GM18519 (cell line): ENCODE measurements at regions not wholly inside any gene's neighbourhood (a gene's known extent, or its start where the extent isn't known, plus 50 kb on each side); places are given as distances from the start of the nearest gene placed in this dataset.

Experiments used
- ATAC-seq: cut with Tn5 transposase; IDR thresholded peaks from one replicate; pipeline ENCODE4 v1.9.1; 2021; ENCODE audit warnings: mild to moderate bottlenecking, moderate library complexity; ENCODE audit not compliant: unreplicated experiment, low FRiP score

GRCh38 chr1:5010656-5011055 is 356.2 kb downstream of the AJAP1 start:
- no peak for ATAC-seq

GRCh38 chr1:5010236-5010635 is 355.8 kb downstream of the AJAP1 start:
- no peak for ATAC-seq

DNA sequence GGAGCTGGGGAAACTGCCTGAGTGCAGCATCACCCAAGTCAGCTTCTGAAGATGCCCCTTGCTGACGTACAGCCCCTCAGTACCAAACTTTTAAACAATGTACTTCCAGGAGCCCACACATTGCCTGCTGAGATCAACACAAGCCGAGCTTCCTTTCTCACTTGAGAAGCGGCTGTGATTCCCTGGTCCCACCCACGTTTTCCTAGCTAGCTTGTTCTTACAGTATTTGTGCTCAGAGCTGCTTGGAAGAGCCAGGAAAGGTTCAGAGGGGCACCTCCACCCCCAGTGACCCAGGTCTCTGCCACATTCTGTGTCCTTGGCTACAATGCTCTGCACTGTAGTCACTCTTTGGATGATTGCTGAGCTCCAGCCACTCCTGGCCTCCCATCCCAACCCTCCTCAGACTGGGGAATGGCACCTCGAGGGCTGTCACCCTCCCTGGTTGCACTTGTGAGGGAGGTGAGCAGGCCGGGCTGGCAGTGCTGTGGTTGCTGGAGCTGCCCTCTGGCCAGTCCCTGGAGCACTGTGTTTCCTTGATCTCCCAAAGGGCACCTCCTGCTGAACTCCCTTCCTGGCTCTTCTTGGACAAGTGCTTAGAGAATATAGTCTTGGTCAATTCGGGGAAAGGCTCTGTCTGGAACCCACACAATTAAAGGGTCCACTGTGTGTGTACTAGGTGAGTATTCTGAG is 355.1 kb downstream of the AJAP1 start:
- no peak for ATAC-seq

- no peak for ATAC-seq
These were observed 350.8 kb downstream of the AJAP1 start for GRCh38 chr1:5005171-5005570.

GRCh38 chr1:5002676-5003075 is 348.3 kb downstream of the AJAP1 start:
- no peak for ATAC-seq

GRCh38 chr1:5001466-5001865 is 347.1 kb downstream of the AJAP1 start:
- ATAC-seq, result no peak

DNA sequence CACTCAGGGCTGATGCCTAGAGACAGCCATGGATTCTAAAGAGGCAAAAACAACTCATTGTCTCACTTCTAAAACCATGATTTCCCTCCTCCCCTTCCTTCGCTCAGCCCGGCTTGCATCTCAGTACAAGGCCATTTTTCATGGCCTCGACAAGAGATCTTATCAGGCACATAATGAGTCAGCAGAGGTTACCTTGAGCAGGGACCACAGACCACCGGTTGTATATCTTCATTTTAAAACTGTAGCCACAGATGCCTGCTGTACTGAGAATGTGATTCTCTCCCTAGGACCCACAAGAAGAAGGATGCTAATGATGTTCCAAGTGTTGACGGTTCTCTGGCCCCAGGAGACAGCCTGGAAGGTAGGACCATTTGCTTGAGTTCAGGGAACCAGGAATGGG is 331.9 kb downstream of the AJAP1 start:
- ATAC-seq, result no peak

GRCh38 chr1:4984841-4985240 is 330.4 kb downstream of the AJAP1 start:
- no peak for ATAC-seq

DNA sequence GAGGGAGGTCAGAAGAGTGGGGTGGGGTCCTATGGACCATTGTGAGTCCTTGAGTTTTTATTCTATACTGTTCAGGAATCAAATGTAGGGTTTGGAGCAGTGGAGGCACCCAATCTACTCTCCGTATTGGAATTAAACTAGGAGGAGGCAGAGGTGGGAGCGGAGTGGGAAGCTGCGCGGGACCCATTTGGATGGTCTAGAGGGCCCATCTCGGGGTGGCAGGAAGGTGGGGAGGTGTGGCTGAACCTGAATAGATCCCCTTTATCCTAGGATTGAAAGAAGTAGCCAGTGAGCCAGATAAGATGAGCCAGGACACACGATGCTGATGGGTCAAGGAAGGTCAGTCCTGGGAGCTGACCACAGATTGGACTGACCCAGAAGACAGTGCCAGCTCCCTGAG is 325.8 kb downstream of the AJAP1 start:
- no peak for ATAC-seq

DNA sequence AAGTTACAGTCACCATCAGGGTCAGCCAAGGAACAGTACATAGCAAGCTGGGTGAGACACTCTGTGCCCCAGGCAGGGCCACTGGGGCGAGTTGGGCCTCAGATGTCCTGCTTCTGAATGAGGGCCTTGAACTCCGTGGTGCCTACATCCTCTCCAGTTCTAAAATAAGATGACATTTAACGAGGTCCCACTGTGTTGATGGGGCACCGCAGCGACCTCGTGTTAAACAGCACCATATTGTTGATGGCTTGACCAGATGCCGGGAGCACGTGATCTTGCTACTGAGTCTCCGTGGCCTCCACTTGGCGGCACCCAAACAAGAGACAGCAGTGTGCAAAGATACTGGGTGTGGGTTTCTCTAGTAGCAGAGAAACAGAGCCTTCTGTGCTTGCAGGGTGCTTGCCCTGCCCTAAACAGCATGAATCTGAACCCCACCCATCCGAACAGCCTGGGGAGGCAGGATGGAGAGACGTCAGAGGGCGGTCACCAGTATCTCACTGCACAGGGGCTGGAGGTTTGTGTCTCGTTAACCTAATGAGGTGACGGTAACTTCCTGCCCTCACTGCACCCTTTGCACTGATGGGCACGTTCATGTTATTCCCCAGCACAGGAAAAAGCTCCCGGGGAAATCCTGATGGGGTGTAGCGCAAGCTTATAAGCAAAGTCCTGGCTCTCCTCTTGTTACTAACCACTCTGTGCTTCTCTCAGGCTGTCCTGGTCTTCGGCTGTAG is 324.4 kb downstream of the AJAP1 start:
- no peak for ATAC-seq

DNA sequence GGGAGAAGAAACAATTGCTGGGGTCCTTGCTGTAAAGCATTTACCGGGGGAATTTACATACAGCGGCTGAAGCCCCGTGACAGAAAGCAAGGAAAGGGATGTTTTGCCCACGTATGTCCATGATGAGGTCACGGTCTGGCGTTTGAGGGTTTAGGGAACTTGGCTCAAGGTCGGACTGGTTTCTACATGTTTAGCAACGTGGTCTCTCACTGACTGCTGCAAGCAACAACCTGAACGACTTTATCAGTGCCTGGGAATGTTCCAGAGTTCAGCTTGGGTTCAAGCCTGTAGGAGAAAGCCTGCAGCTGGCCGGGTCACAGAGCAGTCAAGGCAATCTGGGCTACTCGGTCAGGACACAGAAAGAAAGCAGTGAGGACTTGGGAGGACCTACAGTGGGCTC is 323.3 kb downstream of the AJAP1 start:
- ATAC-seq, result no peak

GRCh38 chr1:4976859-4977440 is 322.5 kb downstream of the AJAP1 start:
- ATAC-seq, result no peak

- ATAC-seq, result no peak
These were observed 321.4 kb downstream of the AJAP1 start for GRCh38 chr1:4975856-4976255.

- ATAC-seq, result no peak
These were observed 320.7 kb downstream of the AJAP1 start for GRCh38 chr1:4974981-4975685.

DNA sequence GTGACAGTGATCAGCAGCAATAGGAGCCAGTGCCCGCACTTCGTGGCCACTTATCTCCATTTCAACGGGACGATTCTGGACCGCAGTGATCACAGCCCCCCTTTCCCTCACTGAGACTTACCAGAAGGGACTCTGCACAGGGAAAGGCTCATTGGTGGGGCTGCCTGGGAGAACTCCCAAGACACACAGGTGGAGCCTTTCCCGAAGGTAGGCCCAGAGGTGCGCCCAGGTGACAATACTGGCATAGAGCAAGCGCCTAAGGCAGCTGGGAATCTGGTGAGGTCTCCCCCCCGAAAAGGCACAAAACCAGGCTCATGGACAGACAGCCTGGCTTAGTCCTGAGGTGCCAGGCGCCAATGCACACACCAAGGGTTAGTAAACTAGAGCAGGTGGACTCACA is 318.9 kb downstream of the AJAP1 start:
- ATAC-seq, result no peak

DNA sequence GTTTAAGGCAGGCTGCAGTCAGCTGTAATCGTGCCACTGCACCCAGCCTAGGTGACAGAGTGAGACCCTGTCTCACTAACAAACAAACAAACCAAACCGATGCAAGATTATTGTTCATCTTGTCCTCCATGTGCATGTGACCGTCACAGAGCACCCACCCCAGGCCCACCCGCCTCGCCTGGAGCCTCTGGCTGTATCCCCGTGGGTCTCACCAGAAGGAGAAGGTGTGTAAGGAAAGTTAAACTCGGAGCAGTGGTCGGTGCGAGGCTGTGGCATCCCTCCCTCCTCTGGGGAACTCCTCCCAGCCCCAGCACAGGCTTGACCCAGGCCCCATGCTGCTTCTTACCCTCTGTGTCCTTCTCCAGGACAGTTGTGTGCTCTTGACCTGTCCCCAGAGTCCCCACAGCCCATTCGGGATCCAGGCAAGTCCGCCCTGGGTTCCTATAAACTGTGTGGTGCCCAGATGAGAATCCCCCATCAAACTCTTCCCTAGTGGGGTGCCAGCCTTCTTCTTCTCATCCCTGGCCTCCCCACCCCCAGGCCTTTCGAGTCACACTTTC is 318.4 kb downstream of the AJAP1 start:
- no peak for ATAC-seq

- ATAC-seq, result no peak
These were observed 317.3 kb downstream of the AJAP1 start for GRCh38 chr1:4971666-4972065.

DNA sequence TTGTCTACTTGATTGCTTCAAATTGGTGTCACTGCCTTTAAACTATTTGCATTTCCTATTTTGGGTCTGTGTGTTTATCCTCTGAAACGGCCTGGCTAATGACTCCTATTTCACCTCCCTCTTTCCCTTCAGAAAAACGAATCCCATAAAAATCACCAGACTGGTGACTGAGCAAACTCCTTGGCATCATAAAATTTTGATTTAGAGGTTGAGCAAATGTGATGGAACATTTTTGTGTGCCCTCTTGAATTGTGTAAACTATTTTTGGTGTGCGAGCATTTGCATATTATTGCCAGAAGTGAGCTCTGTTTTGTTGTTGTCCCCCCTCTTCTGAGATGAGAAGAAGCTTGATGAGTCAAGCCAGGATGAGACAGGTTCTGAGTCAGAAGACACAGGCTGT is 316.1 kb downstream of the AJAP1 start:
- ATAC-seq, result no peak

GRCh38 chr1:4969556-4970129 is 315.2 kb downstream of the AJAP1 start:
- no peak for ATAC-seq

- ATAC-seq, result no peak
These were observed 311.1 kb downstream of the AJAP1 start for GRCh38 chr1:4965346-4966075.
